TTC549 (cell line): ENCODE measurements at regions not wholly inside any gene's neighbourhood (a gene's known extent, or its start where the extent isn't known, plus 50 kb on each side); places are given as distances from the start of the nearest gene placed in this dataset.
"Not testable (repeated sequence)": the region's sequence is repeated elsewhere in the genome, so short reads cannot be mapped to it uniquely, and the experiment has no call there.

Experiments
- FAIRE-seq: peaks from 2 replicates; lab custom pipeline; 2012; peaks lifted over from hg19 to GRCh38; lab: Jason Lieb, UNC

- FAIRE-seq, result no peak
Observed at GRCh38 chr7:81833401-81833800, 63.6 kb upstream of the HGF start.

- FAIRE-seq, result no peak
Observed at GRCh38 chr7:81831883-81832282, 62.0 kb upstream of the HGF start.

- not testable (repeated sequence) for FAIRE-seq
Observed at GRCh38 chr7:81829511-81829910, 59.7 kb upstream of the HGF start.

DNA sequence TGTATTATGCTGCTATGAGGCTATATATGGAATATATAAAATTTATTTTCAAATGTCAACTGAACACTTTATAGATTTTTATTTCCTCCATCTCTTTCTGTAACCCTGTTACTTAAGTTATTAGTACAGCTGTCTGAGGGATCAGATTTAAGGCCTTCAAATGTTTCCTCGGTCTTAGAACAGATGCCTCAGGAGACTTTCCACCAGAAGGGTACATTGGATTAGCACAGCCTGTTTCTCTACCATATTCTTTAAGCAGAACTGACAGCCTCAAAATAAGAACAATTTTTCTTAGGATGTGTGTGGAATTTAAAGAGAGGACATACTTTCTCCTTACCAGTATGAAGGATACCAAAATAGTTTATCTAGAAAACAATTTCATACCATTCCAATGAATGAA lies 53.0 kb upstream of the HGF start:
- no peak for FAIRE-seq

- no peak for FAIRE-seq
Observed at GRCh38 chr7:81819861-81820260, 50.0 kb upstream of the HGF start.
